Ovary (tissue), 7 donors: ENCODE measurements at regions not wholly inside any gene's neighbourhood (a gene's known extent, or its start where the extent isn't known, plus 50 kb on each side); places are given as distances from the start of the nearest gene placed in this dataset.

Experiments used
- DNase-seq, 5 donors: peaks; one replicate each; pipeline ENCODE4 v3.0.0-alpha.2; 2019 to 2020
- H3K27ac ChIP-seq, 2 donors: fragments of 200-600 bp; one replicate each; pipeline versions ENCODE4 v1.5.1 to v1.8.0; 2019 to 2022
- H3K27me3 ChIP-seq: fragments of 200-600 bp; one replicate; pipeline ENCODE4 v1.8.0; 2022
- H3K36me3 ChIP-seq: fragments of 200-600 bp; sonication (generic); one replicate; pipeline ENCODE4 v1.5.1; 2019
- H3K4me1 ChIP-seq: one replicate; pipeline ENCODE4 v1.8.1; 2013; ENCODE audit warnings: mild to moderate bottlenecking, moderate library complexity; ENCODE audit not compliant: insufficient read depth
- H3K4me3 ChIP-seq: fragments of 200-600 bp; sonication (generic); one replicate; pipeline ENCODE4 v1.5.1; 2017
- H3K9me3 ChIP-seq, 2 donors: fragments of 200-600 bp in 1 of 2; sonication (generic) in 1 of 2; one replicate each; pipeline versions ENCODE4 v1.5.1 to v1.8.1; 2013 to 2019; ENCODE audit warnings: mild to moderate bottlenecking in 1 of 2, moderate library complexity in 1 of 2
- EP300 ChIP-seq: sonication (generic); formaldehyde crosslinking; IDR thresholded peaks from one replicate; pipeline ENCODE4 v1.6.1; 2017; ENCODE audit warnings: antibody characterized with exemption
- POLR2A ChIP-seq: fragments of 450-650 bp; IDR thresholded peaks from one replicate; pipeline ENCODE4 v1.6.1; 2017; ENCODE audit warnings: antibody characterized with exemption, mild to moderate bottlenecking, moderate library complexity
- WGBS, 3 donors: extraction: QIAGEN DNeasy Blood & Tissue Kit in 1 of 3; methylation state at CpG; one replicate each; pipeline versions ENCODE4 v1.1.5 to v1.1.7; 2013 to 2017; 5-methylcytosine and 5-hydroxymethylcytosine counted together
- intact Hi-C, 4 donors: fragments of 100-400 bp; cut with DNase I; formaldehyde crosslinking; loops; one replicate each; pipeline versions ENCODE4 v1.11.0 to v1.15.1; 2022 to 2023
- TF ChIP-seq, protein P1 (sequence below), 3 donors: fragments of 450-650 bp in 2 of 3; fragments of 200-600 bp in 1 of 3; IDR thresholded peaks; one replicate each; pipeline versions ENCODE4 v1.5.1 to v1.8.0; 2016 to 2022; ENCODE audit warnings: antibody characterized with exemption in 3 of 3, mild to moderate bottlenecking in 1 of 3
- donor health status: DM: no; HTN: no; CAD: no; lungs with moderate emphysema.
- donor health status: DM: no; HTN: no; CAD: no.
- donor health status: Bipolar disorder and iron deficiency.
- donor health status: DM: no; HTN: no; CAD: no.
- donor health status: DM: yes; HTN: yes; CAD: no.

- no peak for TF ChIP-seq EP300
- no peak for TF ChIP-seq POLR2A
- TF ChIP-seq, protein P1, sequence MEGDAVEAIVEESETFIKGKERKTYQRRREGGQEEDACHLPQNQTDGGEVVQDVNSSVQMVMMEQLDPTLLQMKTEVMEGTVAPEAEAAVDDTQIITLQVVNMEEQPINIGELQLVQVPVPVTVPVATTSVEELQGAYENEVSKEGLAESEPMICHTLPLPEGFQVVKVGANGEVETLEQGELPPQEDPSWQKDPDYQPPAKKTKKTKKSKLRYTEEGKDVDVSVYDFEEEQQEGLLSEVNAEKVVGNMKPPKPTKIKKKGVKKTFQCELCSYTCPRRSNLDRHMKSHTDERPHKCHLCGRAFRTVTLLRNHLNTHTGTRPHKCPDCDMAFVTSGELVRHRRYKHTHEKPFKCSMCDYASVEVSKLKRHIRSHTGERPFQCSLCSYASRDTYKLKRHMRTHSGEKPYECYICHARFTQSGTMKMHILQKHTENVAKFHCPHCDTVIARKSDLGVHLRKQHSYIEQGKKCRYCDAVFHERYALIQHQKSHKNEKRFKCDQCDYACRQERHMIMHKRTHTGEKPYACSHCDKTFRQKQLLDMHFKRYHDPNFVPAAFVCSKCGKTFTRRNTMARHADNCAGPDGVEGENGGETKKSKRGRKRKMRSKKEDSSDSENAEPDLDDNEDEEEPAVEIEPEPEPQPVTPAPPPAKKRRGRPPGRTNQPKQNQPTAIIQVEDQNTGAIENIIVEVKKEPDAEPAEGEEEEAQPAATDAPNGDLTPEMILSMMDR (IDR thresholded peaks at IDR 0.05), result no peak
- DNase-seq, result no peak
- intact Hi-C loops, result loop anchor here in 1 of 4 donors (10.0 kb wide), 1 partner anchor 457 kb away; no protein-coding TSS in a partner anchor
- peaks cover 13% of the 10 kb centered on the region for H3K4me1 ChIP-seq
- H3K4me3 ChIP-seq, result no peak overlapping the region
- H3K36me3 ChIP-seq, result no peaks in the 10 kb centered on the region
- H3K27me3 ChIP-seq, result no peaks in the 10 kb centered on the region
- no peaks in the 10 kb centered on the region for H3K9me3 ChIP-seq
- H3K27ac ChIP-seq, result no peak overlapping the region
- WGBS, 3 donors, result 90 to 92% (median 90%) methylated on average over 3 of the region's 3 CpGs
These were observed 136.6 kb downstream of the TOMM20 start for GRCh38 chr1:234992065-234992464.

- intact Hi-C loops, result loop anchor here in 1 of 4 donors (10.0 kb wide), 1 partner anchor 456 kb away; no protein-coding TSS in a partner anchor
- DNase-seq, result no peak
These were observed 137.5 kb downstream of the TOMM20 start for GRCh38 chr1:234990874-234991801.

GRCh38 chr1:234990328-234990675 lies 138.3 kb downstream of the TOMM20 start:
- H3K9me3 ChIP-seq, result no peaks in the 10 kb centered on the region
- H3K36me3 ChIP-seq, result no peaks in the 10 kb centered on the region
- no peak overlapping the region for H3K27ac ChIP-seq
- no peaks in the 10 kb centered on the region for H3K27me3 ChIP-seq
- no peak overlapping the region for H3K4me3 ChIP-seq
- DNase-seq, result no peak
- H3K4me1 ChIP-seq, result peaks cover 16% of the 10 kb centered on the region
- TF ChIP-seq EP300 (no peak), POLR2A (no peak)
- TF ChIP-seq, protein P1 (IDR thresholded peaks at IDR 0.05), result no peak
- intact Hi-C loops, result loop anchor here in 1 of 4 donors (10.0 kb wide), 1 partner anchor 456 kb away; no protein-coding TSS in a partner anchor
- 53 to 90% (median 81%) methylated on average over 3 of the region's 3 CpGs for WGBS, 3 donors

More at GRCh38 chr1:234990874-234991801, 137.5 kb downstream of the TOMM20 start:
- H3K36me3 ChIP-seq, result no peaks in the 10 kb centered on the region
- WGBS, 3 donors, result 95 to 96% (median 95%) methylated on average over 9 of the region's 9 CpGs
- no peak overlapping the region for H3K27ac ChIP-seq
- H3K4me1 ChIP-seq, result peaks cover 13% of the 10 kb centered on the region
- H3K9me3 ChIP-seq, result no peaks in the 10 kb centered on the region
- no peaks in the 10 kb centered on the region for H3K27me3 ChIP-seq
- H3K4me3 ChIP-seq, result no peak overlapping the region
- TF ChIP-seq EP300, result no peak
- TF ChIP-seq, protein P1 (IDR thresholded peaks at IDR 0.05), result no peak
- TF ChIP-seq POLR2A, result no peak

GRCh38 chr1:234989479-234990327 lies 138.9 kb downstream of the TOMM20 start:
- WGBS, 3 donors, result 64 to 83% (median 82%) methylated on average over 15 of the region's 15 CpGs
- H3K9me3 ChIP-seq, result no peaks in the 10 kb centered on the region
- TF ChIP-seq, protein P1 (IDR thresholded peaks at IDR 0.05), result no peak
- no peak for TF ChIP-seq EP300
- no peak for TF ChIP-seq POLR2A
- H3K4me1 ChIP-seq, result peaks cover 19% of the 10 kb centered on the region
- H3K27ac ChIP-seq, result no peak overlapping the region
- no peak overlapping the region for H3K4me3 ChIP-seq
- no peaks in the 10 kb centered on the region for H3K36me3 ChIP-seq
- intact Hi-C loops, result loop anchor here in 3 of 4 donors (5.0 to 10.0 kb wide), 4 partner anchors 85 to 455 kb away; partner anchors contain the start of gene IRF2BP2 (in 1 of the 3)
- H3K27me3 ChIP-seq, result no peaks in the 10 kb centered on the region
- no peak for DNase-seq
